ENCODE measurements at regions not wholly inside any gene's neighbourhood (a gene's known extent, or its start where the extent isn't known, plus 50 kb on each side); places are given as distances from the start of the nearest gene placed in this dataset.

DNA sequence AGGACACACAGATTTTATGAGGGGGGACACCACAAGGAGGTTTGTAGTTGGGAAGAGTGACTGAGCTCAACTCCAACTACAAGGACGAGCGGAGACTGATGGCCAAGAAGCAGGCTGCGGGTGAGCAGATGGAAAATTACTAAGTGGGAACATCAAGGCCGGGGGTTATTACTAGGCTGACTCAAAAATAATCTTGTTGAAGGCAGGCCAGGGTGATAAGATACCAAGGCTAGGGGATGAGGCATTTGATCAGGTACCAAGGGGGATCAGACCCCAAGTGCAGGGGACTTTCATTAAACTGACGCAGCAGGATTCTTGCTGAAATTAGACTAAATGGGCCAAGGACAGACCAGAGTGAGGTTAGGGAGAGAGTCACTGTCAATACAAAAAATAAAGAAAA lies 119.4 kb upstream of the SORBS2 start:
- DNase-seq (ENCODE audit: low read depth in 1 of 2, low spot score in 2 of 2) (no peak), FAIRE-seq (no peak)
- Histone ChIP-seq H3K14ac (ENCODE audit: insufficient read length) (no peak overlapping the region), H3K27me3 (replicated peaks in 1 of 4; ENCODE audit: control insufficient read depth in 3 of 4, extremely low read depth in 1 of 4, insufficient read depth in 3 of 4, low read length in 3 of 4) (no peaks in the 10 kb centered on the region), H3K23me2 (ENCODE audit: low read depth, low read length) (no peaks in the 10 kb centered on the region), H3K79me2 (ENCODE audit: control insufficient read depth in 1 of 2, insufficient read depth in 2 of 2, low read length in 2 of 2) (no peaks in the 10 kb centered on the region), H2AFZ (ENCODE audit: low read length) (peak overlapping the region; percentile 40; the same call in 1 of the 2 replicates), H3K27ac (ENCODE audit: low read depth, low read length) (no peak overlapping the region), H2BK120ac (replicated peaks; ENCODE audit: low read depth, low read length) (no peak overlapping the region), H3K4me1 (replicated peaks in 1 of 4; ENCODE audit: control insufficient read depth in 3 of 4, insufficient read depth in 4 of 4, low read length in 3 of 4) (peaks cover 0 to 5% (median 3%) of the 10 kb centered on the region in 4 experiments; a peak in 4 of 7 replicates), H3K79me1 (ENCODE audit: low read depth, low read length) (no peaks in the 10 kb centered on the region), H4K5ac (ENCODE audit: insufficient read length, low read depth, low read length) (no peak overlapping the region), H4K91ac (replicated peaks; ENCODE audit: insufficient read length, low read length) (no peak overlapping the region), H2AK5ac (ENCODE audit: low read depth, low read length) (no peak overlapping the region), H2BK5ac (ENCODE audit: low read depth, low read length) (no peak overlapping the region), H3K9me3 (ENCODE audit: insufficient read depth in 2 of 2, low read depth in 1 of 2, low read length in 1 of 2) (no peaks in the 10 kb centered on the region), H3K4ac (replicated peaks; ENCODE audit: insufficient read length, low read depth, low read length) (no peak overlapping the region), H3K4me3 (ENCODE audit: extremely low read depth in 1 of 4, insufficient read depth in 2 of 4, low read depth in 3 of 4, low read length in 4 of 4) (no peak overlapping the region), H3K23ac (ENCODE audit: insufficient read length) (no peak overlapping the region), H3K56ac (replicated peaks; ENCODE audit: insufficient read length, low read depth, low read length) (no peak overlapping the region), H2BK20ac (ENCODE audit: low read length) (no peak overlapping the region), H3K9ac (replicated peaks in 1 of 4; ENCODE audit: extremely low read depth in 1 of 4, low read depth in 3 of 4, low read length in 3 of 4) (no peak overlapping the region), H4K8ac (ENCODE audit: extremely low read depth, insufficient read depth, low read length) (no peak overlapping the region), H3K36me3 (ENCODE audit: control insufficient read depth in 2 of 4, insufficient read depth in 4 of 4, low read length in 3 of 4) (no peaks in the 10 kb centered on the region), H2BK15ac (ENCODE audit: low read length) (peak overlapping the region; percentile 40; the same call in 1 of the 2 replicates), H3K18ac (ENCODE audit: extremely low read depth, low read length) (0 out of 2 replicates have a peak overlapping the region, but pooled peaks have one; percentile 4), H4K20me1 (replicated peaks in 1 of 2; ENCODE audit: control insufficient read depth in 1 of 2, insufficient read depth in 2 of 2, low read length in 2 of 2) (no peaks in the 10 kb centered on the region), H3K4me2 (ENCODE audit: insufficient read depth in 1 of 2, low read depth in 2 of 2, low read length in 2 of 2) (no peak overlapping the region), H2BK12ac (ENCODE audit: low read depth, low read length) (no peak overlapping the region)
- 94% methylated on average over 5 of the region's 5 CpGs; no CpG with 5 or more reads in 1 of the 2 experiments for WGBS, 2 experiments (ENCODE audit: extremely low coverage in 1 of 2, insufficient coverage in 1 of 2, insufficient read length in 1 of 2, insufficient replicate concordance in 2 of 2, low coverage in 1 of 2, low lambda C conversion rate in 2 of 2, missing lambda C conversion rate in 1 of 2)
- POLR2A ChIA-PET (ENCODE audit: partially characterized antibody) = no interaction called here
- CTCF ChIA-PET (ENCODE audit: partially characterized antibody) = no interaction called here
- TF ChIP-seq TAF1 (IDR thresholded peaks at IDR 0.05; ENCODE audit: low read depth, low read length) = no peak
- TF ChIP-seq POLR2AphosphoS5 (IDR thresholded peaks at IDR 0.05; ENCODE audit: low read depth, low read length) = no peak
- no peak for TF ChIP-seq POLR2A (IDR thresholded peaks at IDR 0.05; ENCODE audit: control extremely low read depth in 1 of 2, low read depth in 2 of 2, low read length in 2 of 2)
- no peak for TF ChIP-seq ASH2L (IDR thresholded peaks at IDR 0.05; ENCODE audit: low read length)
- TF ChIP-seq CTBP2 (IDR thresholded peaks at IDR 0.05; ENCODE audit: borderline replicate concordance, insufficient read depth, insufficient read length, low read length) = no peak
- no peak for TF ChIP-seq CEBPB (IDR thresholded peaks at IDR 0.05; ENCODE audit: low read depth, low read length)
- no peak for TF ChIP-seq BACH1 (IDR thresholded peaks at IDR 0.05; ENCODE audit: low read length)
- TF ChIP-seq RBBP5 (IDR thresholded peaks at IDR 0.05; ENCODE audit: borderline replicate concordance, low read depth, low read length) = no peak
- TF ChIP-seq CBX8 (IDR thresholded peaks at IDR 0.05; ENCODE audit: borderline replicate concordance, low read depth, low read length) = no peak
- no peak for TF ChIP-seq SP2 (IDR thresholded peaks at IDR 0.05; ENCODE audit: low read length)
- no peak for TF ChIP-seq ZNF274 (IDR thresholded peaks at IDR 0.05; ENCODE audit: borderline replicate concordance, extremely low read depth, low read length)
- TF ChIP-seq CHD1 (IDR thresholded peaks at IDR 0.05; ENCODE audit: low read depth, low read length) = no peak
- TF ChIP-seq SP1 (IDR thresholded peaks at IDR 0.05; ENCODE audit: low read depth, low read length) = no peak
- no peak for TF ChIP-seq KDM5A (IDR thresholded peaks at IDR 0.05; ENCODE audit: low read length)
- TF ChIP-seq SRF (IDR thresholded peaks at IDR 0.05; ENCODE audit: low read depth, low read length) = no peak
- no peak for TF ChIP-seq EGR1 (IDR thresholded peaks at IDR 0.05; ENCODE audit: borderline replicate concordance, low read depth, low read length)
- no peak for TF ChIP-seq NRF1 (IDR thresholded peaks at IDR 0.05; ENCODE audit: low read depth, low read length)

All from H1 (cell line).